Uterus (tissue), 2 donors: ENCODE measurements at regions not wholly inside any gene's neighbourhood (a gene's known extent, or its start where the extent isn't known, plus 50 kb on each side); places are given as distances from the start of the nearest gene placed in this dataset.

Experiments used
- POLR2A ChIP-seq, 2 donors: fragments of 450-650 bp; IDR thresholded peaks; one replicate each; pipeline ENCODE4 v1.6.1; 2016; ENCODE audit warnings: antibody characterized with exemption in 2 of 2, mild to moderate bottlenecking in 1 of 2, moderate library complexity in 1 of 2
- TF ChIP-seq, protein P1 (sequence below), 4 experiments: fragments of 200-600 bp in 2 of 4; fragments of 450-650 bp in 2 of 4; sonication (generic) in 2 of 4; IDR thresholded peaks; one replicate each; pipeline ENCODE4 v1.5.1; 2016 to 2019; ENCODE audit warnings: antibody characterized with exemption in 4 of 4, mild to moderate bottlenecking in 2 of 4, moderate library complexity in 1 of 4

GRCh38 chr22:27445881-27446280 lies 355.7 kb downstream of the MN1 start:
- TF ChIP-seq, protein P1, sequence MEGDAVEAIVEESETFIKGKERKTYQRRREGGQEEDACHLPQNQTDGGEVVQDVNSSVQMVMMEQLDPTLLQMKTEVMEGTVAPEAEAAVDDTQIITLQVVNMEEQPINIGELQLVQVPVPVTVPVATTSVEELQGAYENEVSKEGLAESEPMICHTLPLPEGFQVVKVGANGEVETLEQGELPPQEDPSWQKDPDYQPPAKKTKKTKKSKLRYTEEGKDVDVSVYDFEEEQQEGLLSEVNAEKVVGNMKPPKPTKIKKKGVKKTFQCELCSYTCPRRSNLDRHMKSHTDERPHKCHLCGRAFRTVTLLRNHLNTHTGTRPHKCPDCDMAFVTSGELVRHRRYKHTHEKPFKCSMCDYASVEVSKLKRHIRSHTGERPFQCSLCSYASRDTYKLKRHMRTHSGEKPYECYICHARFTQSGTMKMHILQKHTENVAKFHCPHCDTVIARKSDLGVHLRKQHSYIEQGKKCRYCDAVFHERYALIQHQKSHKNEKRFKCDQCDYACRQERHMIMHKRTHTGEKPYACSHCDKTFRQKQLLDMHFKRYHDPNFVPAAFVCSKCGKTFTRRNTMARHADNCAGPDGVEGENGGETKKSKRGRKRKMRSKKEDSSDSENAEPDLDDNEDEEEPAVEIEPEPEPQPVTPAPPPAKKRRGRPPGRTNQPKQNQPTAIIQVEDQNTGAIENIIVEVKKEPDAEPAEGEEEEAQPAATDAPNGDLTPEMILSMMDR (IDR thresholded peaks at IDR 0.05): no peak
- TF ChIP-seq POLR2A (IDR thresholded peaks at IDR 0.05): no peak
